GM21723 (cell line): ENCODE measurements at regions not wholly inside any gene's neighbourhood (a gene's known extent, or its start where the extent isn't known, plus 50 kb on each side); places are given as distances from the start of the nearest gene placed in this dataset.

Experiments used
- ATAC-seq: cut with Tn5 transposase; IDR thresholded peaks from one replicate; pipeline ENCODE4 v1.9.1; 2021; ENCODE audit warnings: mild to moderate bottlenecking, moderate library complexity; ENCODE audit not compliant: unreplicated experiment

DNA sequence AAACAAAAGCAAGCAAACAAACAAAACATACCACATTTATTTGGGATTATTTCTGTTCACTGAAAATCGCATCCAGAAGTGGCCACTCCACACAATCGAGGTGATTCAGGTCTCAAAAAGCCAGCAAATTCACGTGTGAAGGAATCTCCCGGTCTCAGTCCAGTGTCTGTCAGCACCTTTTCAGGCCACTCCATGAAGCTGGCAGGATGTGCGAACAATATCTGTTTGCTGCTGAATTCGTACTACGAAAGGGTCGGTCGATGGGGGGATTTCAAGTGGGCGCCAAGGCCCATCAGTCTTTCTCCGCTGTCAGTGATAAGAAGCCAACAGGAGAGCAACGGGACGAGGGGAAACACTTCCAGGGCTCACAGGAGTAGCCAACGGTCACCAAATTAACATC lies 505.1 kb downstream of the IRX1 start:
- no peak for ATAC-seq

- ATAC-seq = no peak
Observed at GRCh38 chr5:4101189-4101588, 505.6 kb downstream of the IRX1 start.

- no peak for ATAC-seq
Observed at GRCh38 chr5:4104831-4105597, 509.4 kb downstream of the IRX1 start.

- ATAC-seq = no peak
Observed at GRCh38 chr5:4108690-4109089, 513.1 kb downstream of the IRX1 start.

- ATAC-seq = no peak
Observed at GRCh38 chr5:4113426-4113825, 517.8 kb downstream of the IRX1 start.

- no peak for ATAC-seq
Observed at GRCh38 chr5:4113905-4114304, 518.3 kb downstream of the IRX1 start.

GRCh38 chr5:4114452-4114851 lies 518.8 kb downstream of the IRX1 start:
- no peak for ATAC-seq

- ATAC-seq = no peak
Observed at GRCh38 chr5:4116834-4117233, 521.2 kb downstream of the IRX1 start.

DNA sequence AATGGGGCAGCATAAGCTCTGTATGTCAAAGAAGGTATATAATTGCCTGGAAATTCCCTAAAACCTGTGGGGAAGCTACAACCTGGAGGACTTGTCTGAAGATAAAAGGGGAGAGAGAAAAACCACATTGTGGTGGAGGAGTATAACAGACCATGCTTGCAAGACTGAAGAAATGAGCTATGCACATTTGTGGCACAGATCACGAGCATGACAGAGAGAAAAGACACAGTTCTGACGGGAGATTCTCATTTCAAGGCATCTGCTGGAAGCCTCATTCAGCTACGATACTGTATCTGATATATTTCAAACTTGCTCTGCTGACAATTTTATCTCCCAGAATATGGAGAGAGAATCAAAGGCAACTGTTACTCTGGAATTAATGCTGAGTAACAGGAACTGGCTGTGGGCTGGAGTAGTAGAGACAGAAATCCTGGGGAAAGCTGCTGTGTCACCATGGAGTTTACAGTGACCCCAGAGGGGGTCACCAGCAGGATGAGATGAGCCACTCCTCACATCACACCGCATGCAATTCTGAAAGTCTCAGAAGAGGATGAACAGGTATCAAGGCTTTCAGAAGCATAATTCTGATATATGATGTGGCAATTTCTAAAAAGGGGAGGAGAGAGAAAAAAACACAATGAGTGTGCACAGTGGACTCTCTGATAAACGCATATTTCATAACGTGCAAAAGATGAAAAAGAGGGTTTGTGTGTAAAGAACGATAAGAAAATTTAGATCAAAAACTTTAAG lies 528.8 kb downstream of the IRX1 start:
- no peak for ATAC-seq

DNA sequence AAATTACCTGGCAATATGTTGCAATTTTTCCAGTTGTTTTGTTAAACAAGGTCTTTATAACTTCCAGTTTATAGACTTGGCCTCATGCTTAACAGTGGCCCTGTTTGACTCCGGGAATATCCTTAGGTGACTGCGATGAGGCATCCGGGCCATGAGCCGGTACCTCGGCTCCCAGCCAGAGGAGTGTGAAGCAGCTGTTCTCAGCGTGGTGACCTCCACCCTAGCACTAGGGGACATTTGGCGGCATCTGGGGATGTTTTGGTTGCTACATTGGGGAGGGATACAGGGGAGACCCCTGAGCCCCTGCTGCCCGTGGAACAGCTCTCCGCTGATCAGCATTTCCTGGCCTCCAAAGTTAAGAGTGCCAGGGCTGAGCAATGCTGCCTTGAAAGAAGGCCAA lies 533.4 kb downstream of the IRX1 start:
- no peak for ATAC-seq

DNA sequence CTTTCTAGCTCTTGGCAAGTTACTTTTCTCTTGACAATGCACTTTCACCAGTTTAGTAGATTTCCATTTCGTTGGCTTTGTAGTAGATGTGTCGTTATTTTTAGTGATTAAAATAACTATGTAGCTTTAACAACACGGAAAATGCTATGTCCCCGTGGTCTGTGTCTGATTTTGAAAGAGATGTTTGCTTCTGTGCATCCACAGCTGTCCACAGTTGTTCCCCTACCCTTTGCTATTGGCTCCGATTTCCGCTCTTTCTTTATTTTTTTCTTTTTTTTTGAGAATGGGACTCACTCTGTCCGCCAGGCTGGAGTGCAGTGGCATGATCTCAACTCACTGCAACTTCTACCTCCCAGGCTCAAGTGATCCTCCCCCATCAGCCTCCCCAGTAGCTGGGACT lies 533.9 kb downstream of the IRX1 start:
- ATAC-seq = no peak

DNA sequence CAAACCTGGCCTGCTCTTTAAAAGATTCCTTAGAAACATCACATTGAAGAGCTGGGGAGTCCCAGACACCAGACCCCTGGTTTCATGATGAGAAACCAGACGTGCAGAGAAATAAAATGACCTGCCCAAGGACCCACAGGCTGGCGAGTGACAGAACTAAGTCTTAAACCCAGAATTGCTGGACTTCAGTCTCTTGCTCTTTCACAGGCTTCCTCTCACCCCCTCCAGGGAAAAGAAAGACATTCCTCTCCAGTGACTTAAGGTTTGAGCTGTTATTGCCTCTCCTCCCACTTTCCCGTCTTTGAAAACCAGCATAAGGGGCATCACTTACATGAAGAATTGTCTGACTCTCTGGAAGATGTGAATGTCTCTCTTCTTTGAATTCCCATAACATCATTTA lies 535.2 kb downstream of the IRX1 start:
- ATAC-seq = no peak

DNA sequence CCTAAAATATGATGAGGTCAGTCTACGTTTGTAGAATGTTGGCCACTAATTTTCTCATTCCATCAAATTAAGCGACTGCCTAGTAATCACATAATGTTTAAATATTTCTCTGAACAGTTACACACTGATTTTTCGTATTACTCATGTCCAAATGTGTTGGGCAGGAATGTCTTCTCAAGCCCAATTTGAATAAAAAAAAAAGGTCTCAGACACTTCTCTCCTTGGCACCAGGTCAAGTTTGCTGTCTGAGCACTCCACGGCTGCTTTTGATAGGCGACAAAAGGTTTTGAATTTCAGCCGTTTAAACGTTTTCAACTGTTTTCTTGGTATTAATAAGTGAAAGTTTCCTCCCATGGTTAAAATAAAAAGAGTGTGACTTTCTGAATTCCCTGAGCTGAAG lies 542.1 kb downstream of the IRX1 start:
- no peak for ATAC-seq

DNA sequence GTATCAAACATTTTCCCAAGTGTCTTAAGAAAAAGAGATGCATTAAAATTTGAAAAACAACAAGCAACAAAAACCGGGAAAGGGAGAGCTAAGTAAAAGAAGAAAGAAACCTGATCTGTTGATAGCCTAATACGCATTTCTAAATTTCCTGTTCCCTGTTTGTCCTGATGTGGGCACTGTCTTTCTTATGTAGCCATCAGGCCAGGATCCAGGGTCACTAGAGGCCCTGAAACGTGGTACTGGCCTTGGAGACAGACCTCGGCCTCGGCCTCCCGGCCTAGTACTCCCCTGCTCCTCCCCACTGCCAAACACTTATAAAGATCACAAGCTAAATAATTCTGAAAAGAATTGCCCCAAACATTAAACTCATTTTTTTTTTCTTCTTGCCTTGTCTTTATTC lies 547.2 kb downstream of the IRX1 start:
- no peak for ATAC-seq

GRCh38 chr5:4144411-4145007 lies 548.9 kb downstream of the IRX1 start:
- no peak for ATAC-seq

DNA sequence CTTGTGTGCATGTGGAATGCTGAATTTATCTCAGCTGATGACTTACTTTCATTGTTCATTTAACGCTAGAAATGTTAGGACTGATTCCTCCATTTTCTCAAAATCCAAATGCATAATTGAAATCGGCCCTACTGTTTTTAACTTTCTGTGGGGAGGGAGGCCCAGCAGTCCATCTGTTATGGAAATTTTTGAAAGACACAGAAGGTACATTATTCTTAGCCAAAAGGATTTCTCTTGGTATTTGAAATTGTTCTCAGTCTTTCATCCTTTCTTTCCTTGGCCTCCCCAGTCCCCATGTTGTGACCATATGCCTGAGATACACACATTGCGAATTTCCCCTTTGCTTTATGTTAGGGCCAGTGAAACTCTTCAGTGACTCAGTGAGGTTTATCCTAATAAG lies 549.9 kb downstream of the IRX1 start:
- ATAC-seq = no peak

GRCh38 chr5:4148009-4148408 lies 552.4 kb downstream of the IRX1 start:
- no peak for ATAC-seq

- ATAC-seq = no peak
Observed at GRCh38 chr5:4150067-4150466, 554.4 kb downstream of the IRX1 start.

- ATAC-seq = no peak
Observed at GRCh38 chr5:4156153-4156552, 560.5 kb downstream of the IRX1 start.

DNA sequence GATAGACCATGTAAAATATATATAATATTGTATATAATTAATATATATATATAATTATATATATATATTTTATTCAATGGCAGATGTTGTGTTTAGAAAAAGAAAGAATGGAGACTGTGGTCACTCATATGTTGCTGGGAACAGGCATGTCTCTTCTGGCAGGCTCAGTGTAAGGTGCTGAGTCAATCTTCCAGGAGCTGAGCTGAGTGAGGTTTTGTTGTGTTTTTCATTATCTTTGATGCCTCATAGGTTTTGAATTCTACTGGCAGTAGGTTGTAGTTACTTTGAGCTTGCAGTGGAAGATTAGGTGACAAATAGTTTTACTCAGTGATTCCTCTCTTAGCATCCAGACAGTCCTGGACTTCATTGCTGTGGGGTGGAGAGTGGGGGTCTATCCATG lies 561.3 kb downstream of the IRX1 start:
- no peak for ATAC-seq

- no peak for ATAC-seq
Observed at GRCh38 chr5:4158750-4159447, 563.3 kb downstream of the IRX1 start.

DNA sequence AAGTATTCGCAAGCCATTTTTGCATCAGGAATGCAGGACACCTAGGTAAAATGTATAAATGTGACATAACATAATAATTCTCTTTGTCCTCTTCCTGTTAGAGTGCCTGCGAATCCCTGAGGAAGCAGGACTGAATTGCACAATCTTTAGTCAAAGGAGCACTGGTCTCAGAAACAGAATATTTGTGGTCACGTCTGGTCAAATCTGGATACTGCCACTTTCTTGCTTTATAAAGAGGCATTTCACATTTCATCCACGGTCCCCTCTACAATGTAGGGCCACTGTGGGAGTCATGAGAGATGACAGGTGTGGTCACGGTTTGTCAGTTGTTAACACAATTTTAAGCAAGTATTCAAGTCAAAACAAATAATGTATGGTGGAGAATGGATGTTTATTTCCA lies 564.0 kb downstream of the IRX1 start:
- ATAC-seq = no peak
